ENCODE measurements at regions not wholly inside any gene's neighbourhood (a gene's known extent, or its start where the extent isn't known, plus 50 kb on each side); places are given as distances from the start of the nearest gene placed in this dataset.
"Not testable (repeated sequence)": the region's sequence is repeated elsewhere in the genome, so short reads cannot be mapped to it uniquely, and the experiment has no call there.

- DNase-seq: no peak
These were observed 250.3 kb downstream of the TTC32 start for GRCh38 chr2:19651466-19651865.

GRCh38 chr2:19649785-19650380, 251.9 kb downstream of the TTC32 start:
- no peak for DNase-seq

- no peak for DNase-seq
These were observed 252.6 kb downstream of the TTC32 start for GRCh38 chr2:19649142-19649541.

GRCh38 chr2:19648583-19648982, 253.2 kb downstream of the TTC32 start:
- DNase-seq: no peak

GRCh38 chr2:19646987-19647386, 254.8 kb downstream of the TTC32 start:
- DNase-seq: no peak

- DNase-seq: no peak
These were observed 257.0 kb downstream of the TTC32 start for GRCh38 chr2:19644763-19645162.

- no peak for DNase-seq
These were observed 258.7 kb downstream of the TTC32 start for GRCh38 chr2:19643117-19643518.

GRCh38 chr2:19642501-19642900, 259.3 kb downstream of the TTC32 start:
- no peak for DNase-seq

- no peak for DNase-seq
These were observed 265.8 kb downstream of the TTC32 start for GRCh38 chr2:19635951-19636510.

- peak; percentile 76 to 81 for DNase-seq
These were observed 269.3 kb downstream of the TTC32 start for GRCh38 chr2:19632403-19632991.

GRCh38 chr2:19631871-19632270, 269.9 kb downstream of the TTC32 start:
- DNase-seq: peak; percentile 16 to 36

- no peak for DNase-seq
These were observed 270.9 kb downstream of the TTC32 start for GRCh38 chr2:19630921-19631320.

- DNase-seq: no peak
These were observed 268.9 kb upstream of the OSR1 start for GRCh38 chr2:19627359-19627758.

GRCh38 chr2:19623488-19623887, 265.1 kb upstream of the OSR1 start:
- DNase-seq: no peak

- DNase-seq: no peak
These were observed 258.9 kb upstream of the OSR1 start for GRCh38 chr2:19617257-19617848.

GRCh38 chr2:19615402-19615801, 257.0 kb upstream of the OSR1 start:
- not testable (repeated sequence) for DNase-seq

GRCh38 chr2:19614066-19614465, 255.6 kb upstream of the OSR1 start:
- DNase-seq: no peak

GRCh38 chr2:19611491-19612332, 253.3 kb upstream of the OSR1 start:
- no peak for DNase-seq

- DNase-seq: no peak
These were observed 250.8 kb upstream of the OSR1 start for GRCh38 chr2:19609266-19609665.

GRCh38 chr2:19607931-19608771, 249.7 kb upstream of the OSR1 start:
- no peak for DNase-seq

GRCh38 chr2:19607400-19607799, 249.0 kb upstream of the OSR1 start:
- no peak for DNase-seq
